M059J (cell line): ENCODE measurements at regions not wholly inside any gene's neighbourhood (a gene's known extent, or its start where the extent isn't known, plus 50 kb on each side); places are given as distances from the start of the nearest gene placed in this dataset.
A peak's percentile ranks its signal among the peaks of the same experiment; 100 is the strongest.

ENCODE experiments used
- DNase-seq: peaks from one replicate; pipeline ENCODE4 v3.0.0-alpha.2; 2012; ENCODE audit warnings: low read depth

DNA sequence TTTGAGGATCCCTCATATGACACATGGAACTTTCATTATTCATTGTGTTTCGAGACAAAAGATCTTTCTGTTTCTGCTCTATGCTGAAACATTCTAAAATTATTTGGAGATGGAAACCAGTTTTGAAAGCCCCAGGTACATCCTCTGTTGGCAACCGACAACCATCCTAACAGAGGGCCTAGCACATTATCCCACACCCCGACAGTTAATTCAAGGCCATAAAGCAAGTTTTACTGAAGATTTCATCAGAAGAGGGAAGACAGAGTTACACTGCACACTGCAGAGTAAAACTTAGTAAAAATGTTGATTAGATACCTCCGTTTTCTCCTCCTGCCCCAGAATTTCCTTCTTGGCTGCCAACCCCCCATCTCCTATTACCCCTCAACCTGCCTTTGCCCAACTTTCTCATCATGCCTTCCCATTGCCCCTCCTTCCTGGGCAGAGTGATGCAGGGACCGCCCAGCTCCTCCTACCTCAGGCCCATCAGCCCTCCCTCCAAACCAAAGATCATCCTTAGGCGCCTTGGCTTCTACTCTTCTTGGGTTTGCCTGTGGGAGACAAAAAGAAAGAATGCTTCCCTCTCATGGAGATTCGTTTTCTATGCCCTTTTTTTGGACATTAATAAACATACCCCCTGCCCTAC is 52.9 kb upstream of the CITED4 start:
- DNase-seq = no peak

DNA sequence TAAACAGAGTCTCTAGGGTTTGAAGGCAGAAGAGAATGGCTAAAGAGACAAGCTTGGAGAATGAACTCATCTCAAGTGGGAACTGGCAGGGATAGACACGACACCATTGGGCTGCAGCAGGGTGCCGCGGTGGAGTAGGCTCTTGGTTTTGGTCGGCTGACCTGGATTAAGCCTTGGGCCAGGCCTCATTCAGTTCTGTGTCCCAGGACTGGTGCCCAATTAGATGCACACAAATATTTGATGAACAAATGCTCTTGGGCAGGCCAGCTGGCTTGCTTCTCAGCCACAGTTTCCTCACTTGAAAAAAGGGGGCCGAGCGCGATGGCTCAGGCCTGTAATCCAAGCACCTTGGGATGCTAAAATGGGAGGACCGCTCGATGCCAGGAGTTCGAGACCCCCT is 53.4 kb upstream of the CITED4 start:
- no peak for DNase-seq

GRCh38 chr1:40917995-40918711 is 56.0 kb upstream of the CITED4 start:
- no peak for DNase-seq

DNA sequence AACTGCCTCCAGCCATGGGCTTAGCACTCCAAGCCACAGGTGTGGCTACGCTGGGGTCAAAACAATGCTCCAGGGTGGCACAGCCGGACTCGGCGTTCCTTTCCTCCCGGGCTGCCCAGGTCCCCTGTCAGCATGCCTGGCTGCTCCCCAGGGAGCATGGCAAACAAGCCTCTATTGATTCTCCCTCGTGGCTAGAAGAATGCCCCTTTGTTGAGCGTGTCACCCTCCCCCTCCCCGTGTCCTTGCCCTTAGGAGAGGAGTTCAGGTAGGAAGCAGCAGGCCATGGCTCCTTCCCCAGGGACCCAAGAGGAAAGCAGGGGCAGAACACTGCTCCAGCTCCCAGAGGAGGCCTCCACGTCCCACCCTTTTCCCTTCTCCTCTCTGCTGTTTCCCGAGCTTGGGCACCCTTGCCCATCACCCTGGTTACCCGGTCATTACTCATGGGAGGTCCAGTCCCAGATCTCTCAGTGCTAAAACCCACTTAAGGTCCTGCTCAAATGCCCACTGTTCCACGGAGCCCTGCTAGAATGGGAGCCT is 57.4 kb upstream of the CITED4 start:
- DNase-seq = no peak

GRCh38 chr1:40921522-40921921 is 58.0 kb upstream of the CTPS1 start:
- no peak for DNase-seq

- no peak for DNase-seq
Measured at GRCh38 chr1:40921981-40922677, 57.4 kb upstream of the CTPS1 start.

DNA sequence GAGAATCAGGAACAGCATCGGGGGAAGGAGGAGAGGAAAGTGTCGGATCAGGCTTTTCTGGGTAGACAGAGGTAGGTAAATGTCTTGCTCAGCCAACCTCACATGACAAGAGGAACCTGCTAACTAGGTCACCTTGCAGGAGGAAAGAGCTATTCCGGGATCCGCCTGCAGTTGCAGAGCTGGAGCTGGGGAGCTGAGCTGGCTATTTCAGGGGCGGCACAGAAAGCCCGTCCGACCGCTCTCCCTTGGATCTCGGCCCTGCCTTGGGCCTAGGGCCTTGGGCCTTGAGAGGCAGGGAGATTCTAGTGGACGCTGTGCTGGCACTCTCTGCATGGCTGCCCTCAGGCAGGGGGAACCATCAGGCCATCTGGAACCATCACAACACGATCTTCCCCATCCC is 56.5 kb upstream of the CTPS1 start:
- no peak for DNase-seq

DNA sequence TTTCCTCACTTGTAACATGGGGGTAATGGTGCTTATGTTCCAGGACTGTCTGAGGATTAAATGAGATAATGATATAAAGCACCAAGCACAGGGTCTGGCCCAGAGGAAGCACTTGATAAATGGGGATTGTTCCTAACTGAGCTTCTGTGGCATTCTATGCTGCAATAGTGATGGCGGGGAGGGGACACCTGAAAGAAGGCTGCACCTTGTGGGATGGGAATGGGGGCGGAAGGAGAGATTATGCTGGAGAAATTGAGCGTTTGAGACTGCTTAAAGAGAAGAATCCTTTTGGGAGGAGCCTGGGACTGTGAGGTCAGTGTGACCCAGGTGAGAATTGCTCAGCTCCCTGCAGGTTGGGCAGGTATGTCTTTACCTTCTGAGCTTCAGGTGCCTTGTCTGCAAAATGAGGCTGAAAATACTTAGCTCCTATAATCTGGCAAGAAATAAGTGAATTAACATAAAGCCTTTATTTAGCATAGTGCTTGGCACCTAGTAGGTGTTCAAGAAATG is 55.9 kb upstream of the CTPS1 start:
- DNase-seq = no peak

DNA sequence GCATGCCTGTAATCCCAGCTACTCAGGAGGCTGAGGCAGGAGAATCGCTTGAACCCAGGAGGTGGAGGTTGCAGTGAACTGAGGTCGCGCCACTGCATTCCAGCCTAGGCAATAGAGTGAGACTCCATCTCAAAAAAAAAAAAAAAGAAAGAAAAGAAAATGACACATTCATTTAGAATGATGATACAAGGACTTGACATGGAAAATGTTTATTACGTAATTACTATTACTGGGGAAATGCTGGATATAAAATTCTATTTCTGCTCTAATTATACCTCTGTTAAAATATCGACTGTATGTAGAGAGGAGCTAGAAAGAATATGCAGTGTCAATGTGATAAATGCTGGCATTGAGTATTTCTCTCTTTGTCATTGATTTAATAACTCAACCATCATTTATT is 54.7 kb upstream of the CTPS1 start:
- no peak for DNase-seq

DNA sequence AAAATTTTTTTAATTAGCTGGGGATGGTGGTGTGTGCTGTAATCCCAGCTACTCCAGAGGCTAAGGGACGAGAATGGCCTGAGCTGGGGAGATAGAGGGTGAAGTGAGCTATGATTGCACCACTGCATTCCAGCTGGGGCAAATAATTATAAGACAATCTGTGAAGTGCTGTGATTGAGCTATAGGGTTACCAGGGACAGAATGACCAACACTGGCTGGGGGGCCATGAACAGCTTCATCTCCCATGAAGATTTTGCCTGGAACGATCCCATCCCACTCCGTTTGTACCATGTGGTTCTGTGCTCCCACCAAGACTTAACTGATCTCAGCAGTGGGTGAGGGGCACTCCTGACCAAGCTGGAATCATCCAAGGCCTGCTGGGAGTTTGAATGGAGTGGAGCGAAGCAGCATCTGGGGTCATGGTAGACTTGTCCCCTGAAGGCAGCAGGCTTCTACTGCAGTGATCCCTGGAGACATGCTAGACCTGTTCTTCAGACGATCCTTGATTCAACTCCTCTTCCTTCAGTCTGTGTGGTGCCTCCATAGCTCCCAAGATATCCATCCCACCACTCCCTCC is 53.6 kb upstream of the CTPS1 start:
- DNase-seq = no peak

DNA sequence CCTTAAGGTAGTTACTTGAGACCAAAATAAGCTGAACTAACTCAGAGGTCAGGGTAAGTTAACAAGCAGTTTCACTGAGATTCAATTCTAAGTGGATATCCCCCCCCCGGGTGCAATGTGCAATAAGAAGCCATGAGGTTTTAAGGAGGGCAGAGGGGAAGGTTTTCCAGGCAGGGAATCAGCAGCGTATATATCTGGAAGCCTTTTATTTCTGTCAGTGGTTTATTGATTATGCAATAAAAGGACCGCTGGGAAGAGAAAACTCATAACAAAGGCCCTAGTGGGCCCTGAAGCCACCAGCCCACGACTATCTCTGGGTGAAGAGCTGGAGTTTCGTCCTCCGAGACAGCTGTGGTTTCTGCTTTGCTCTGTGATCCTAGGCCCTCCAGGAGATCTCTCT is 53.1 kb upstream of the CTPS1 start:
- no peak for DNase-seq

DNA sequence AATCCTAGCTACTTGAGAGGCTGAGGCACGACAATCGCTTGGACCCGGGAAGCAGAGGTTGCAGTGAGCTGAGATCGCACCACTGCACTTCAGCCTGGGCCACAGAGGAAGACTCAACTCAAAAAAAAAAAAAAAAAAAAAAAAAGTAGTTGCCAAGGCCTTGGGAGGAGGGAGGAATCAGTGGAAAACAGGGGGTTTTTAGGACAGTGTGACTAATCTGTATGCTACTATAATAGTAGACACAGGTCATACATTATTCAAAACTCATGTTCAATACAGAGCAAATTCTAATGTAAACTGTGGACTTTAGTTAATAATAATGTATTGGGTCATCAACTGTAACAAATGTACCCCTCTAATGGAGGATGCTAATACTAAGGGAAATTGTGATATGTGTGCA is 51.7 kb upstream of the CTPS1 start:
- DNase-seq = no peak

- no peak for DNase-seq
Measured at GRCh38 chr1:40928699-40929098, 50.8 kb upstream of the CTPS1 start.

DNA sequence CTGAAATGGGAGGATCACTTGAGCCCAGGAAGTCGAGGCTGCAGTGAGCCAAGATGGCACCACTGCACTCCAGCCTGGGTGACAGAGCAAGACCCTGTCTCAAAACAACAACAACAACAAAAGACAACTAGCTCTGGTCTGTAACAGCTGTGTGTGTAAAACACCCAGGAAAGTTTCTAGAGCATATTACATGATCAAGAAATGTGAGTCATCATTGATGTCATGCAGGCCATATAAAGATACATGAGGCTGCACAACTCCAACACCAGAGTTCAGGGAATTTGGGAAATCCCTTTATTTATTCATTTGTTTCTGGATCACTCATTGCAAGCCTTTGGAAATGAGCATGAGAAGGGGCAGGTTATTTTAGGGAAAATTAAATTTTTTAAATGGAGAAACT is 50.3 kb upstream of the CTPS1 start:
- peak; percentile 34 for DNase-seq
